Activated naive CD8-positive, alpha-beta T cell (primary cell): ENCODE measurements at regions not wholly inside any gene's neighbourhood (a gene's known extent, or its start where the extent isn't known, plus 50 kb on each side); places are given as distances from the start of the nearest gene placed in this dataset.
"Not testable (repeated sequence)": the region's sequence is repeated elsewhere in the genome, so short reads cannot be mapped to it uniquely, and the experiment has no call there.

ENCODE experiments used
- H3K27ac Mint-ChIP-seq: one replicate; pipeline ENCODE4 v1.8.0; 2021; ENCODE audit warnings: mixed read lengths
- H3K27me3 Mint-ChIP-seq: one replicate; pipeline ENCODE4 v1.8.0; 2021; ENCODE audit warnings: mixed read lengths
- H3K36me3 Mint-ChIP-seq: one replicate; pipeline ENCODE4 v1.8.0; 2021; ENCODE audit warnings: mixed read lengths
- H3K4me1 Mint-ChIP-seq: one replicate; pipeline ENCODE4 v1.8.0; 2021; ENCODE audit warnings: low read depth, mixed read lengths
- H3K4me3 Mint-ChIP-seq: one replicate; pipeline ENCODE4 v1.8.0; 2021; ENCODE audit warnings: mild to moderate bottlenecking, mixed read lengths
- H3K9me3 Mint-ChIP-seq: one replicate; pipeline ENCODE4 v1.8.0; 2021; ENCODE audit warnings: low read depth, mixed read lengths

- H3K27ac Mint-ChIP-seq, result no peak overlapping the region
- no peaks in the 10 kb centered on the region for H3K9me3 Mint-ChIP-seq
- H3K4me1 Mint-ChIP-seq, result no peaks in the 10 kb centered on the region
- no peaks in the 10 kb centered on the region for H3K36me3 Mint-ChIP-seq
- peaks cover 1% of the 10 kb centered on the region for H3K27me3 Mint-ChIP-seq
- no peak overlapping the region for H3K4me3 Mint-ChIP-seq
Observed at GRCh38 chr3:181920409-181920808, 208.7 kb downstream of the SOX2 start.

DNA sequence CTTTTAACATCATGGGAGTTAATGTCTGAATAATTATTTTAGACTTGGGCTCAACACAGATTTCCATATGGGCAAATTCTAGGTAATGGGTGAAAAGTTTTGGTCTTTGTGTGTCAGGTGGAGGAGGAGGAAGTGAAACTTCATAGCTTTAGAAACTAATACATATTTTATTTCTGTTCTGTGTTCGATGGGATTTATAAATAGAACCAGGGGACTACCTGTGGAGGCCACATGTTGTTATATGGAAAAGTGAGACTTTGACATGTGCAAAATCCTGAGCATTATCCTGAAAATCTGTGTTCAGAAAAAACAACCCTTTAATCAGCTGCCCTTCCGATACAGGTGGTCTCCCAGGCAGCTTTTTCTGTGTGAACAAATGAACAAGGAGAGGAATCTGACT lies 209.5 kb downstream of the SOX2 start:
- Mint-ChIP-seq H3K36me3 (no peaks in the 10 kb centered on the region), H3K9me3 (no peaks in the 10 kb centered on the region), H3K27ac (no peak overlapping the region), H3K4me3 (no peak overlapping the region), H3K4me1 (no peaks in the 10 kb centered on the region), H3K27me3 (peaks cover 1% of the 10 kb centered on the region)

GRCh38 chr3:181925841-181926240 lies 214.1 kb downstream of the SOX2 start:
- not testable (repeated sequence) for H3K4me3 Mint-ChIP-seq, H3K9me3 Mint-ChIP-seq, H3K4me1 Mint-ChIP-seq, H3K36me3 Mint-ChIP-seq, H3K27ac Mint-ChIP-seq, H3K27me3 Mint-ChIP-seq

DNA sequence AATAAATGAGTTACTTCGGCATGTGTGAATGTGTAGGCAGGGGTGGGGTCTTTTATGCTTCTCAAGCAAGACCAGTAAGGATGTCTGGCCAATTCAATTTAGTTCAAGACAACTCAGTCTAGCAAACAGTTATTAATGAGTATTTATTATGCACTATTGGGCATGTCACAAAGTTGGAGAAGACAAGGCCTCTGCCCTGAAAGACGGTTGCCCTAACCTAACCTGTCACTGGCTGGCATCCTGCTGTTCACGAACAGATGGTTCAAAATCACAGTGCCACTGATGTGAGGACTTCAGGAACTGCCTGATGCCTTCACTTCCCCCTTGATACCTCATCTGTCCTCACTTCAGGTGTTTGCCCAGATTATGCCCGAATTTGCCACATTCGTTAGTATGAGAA lies 217.8 kb downstream of the SOX2 start:
- H3K27me3 Mint-ChIP-seq, result no peaks in the 10 kb centered on the region
- no peaks in the 10 kb centered on the region for H3K9me3 Mint-ChIP-seq
- no peak overlapping the region for H3K4me3 Mint-ChIP-seq
- no peaks in the 10 kb centered on the region for H3K36me3 Mint-ChIP-seq
- H3K4me1 Mint-ChIP-seq, result no peaks in the 10 kb centered on the region
- H3K27ac Mint-ChIP-seq, result no peak overlapping the region

GRCh38 chr3:181930105-181930504 lies 218.4 kb downstream of the SOX2 start:
- Mint-ChIP-seq H3K27me3 (no peaks in the 10 kb centered on the region), H3K36me3 (no peaks in the 10 kb centered on the region), H3K4me1 (no peaks in the 10 kb centered on the region), H3K27ac (no peak overlapping the region), H3K9me3 (no peaks in the 10 kb centered on the region), H3K4me3 (no peak overlapping the region)

DNA sequence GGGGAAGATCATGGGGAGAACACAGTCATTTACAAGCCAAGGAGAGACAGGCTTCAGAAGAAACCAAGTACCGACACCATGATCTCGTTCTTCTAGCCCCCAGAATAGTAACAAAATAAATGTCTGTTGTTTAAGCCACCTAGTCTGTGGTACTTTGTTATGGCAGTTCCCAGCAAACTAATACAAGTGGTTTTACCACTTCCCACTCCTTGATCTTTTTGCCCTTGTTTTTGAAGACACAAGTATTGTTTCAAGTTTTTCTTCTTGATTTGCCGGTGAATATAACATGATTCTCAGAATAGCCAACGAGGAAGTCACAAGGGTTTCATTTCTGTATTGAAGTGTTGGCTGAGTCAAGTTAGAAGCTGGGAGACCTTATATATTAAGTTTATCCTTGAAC lies 220.3 kb downstream of the SOX2 start:
- Mint-ChIP-seq H3K27me3 (no peaks in the 10 kb centered on the region), H3K27ac (no peak overlapping the region), H3K9me3 (no peaks in the 10 kb centered on the region), H3K36me3 (no peaks in the 10 kb centered on the region), H3K4me3 (no peak overlapping the region), H3K4me1 (no peaks in the 10 kb centered on the region)

DNA sequence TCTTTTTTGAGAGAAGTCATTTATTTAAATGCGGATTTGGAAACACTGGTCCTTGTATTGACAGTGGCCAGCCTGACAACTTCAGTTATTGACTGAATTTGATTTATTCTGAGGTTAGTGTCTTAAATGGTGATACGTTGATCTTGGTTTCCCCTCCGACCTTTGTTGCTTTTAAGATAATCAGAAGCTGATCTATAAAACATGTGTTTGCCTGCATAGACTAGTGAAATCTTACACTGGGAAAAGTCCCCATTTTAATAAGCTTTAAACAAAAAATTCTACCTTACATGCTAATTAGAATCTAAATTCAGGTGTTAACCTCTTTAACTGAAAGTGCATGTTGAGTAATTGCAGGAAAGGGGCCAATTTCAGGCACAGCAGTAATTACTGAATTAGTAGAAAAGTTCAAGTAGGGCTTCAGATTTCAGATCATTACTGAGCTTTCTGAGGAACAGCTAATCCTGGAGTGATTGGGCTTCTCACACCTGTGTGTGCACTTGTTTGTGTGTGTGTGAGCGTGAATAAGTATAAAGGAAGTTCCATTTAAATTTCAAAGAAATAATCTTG lies 221.4 kb downstream of the SOX2 start:
- H3K36me3 Mint-ChIP-seq, result no peaks in the 10 kb centered on the region
- no peaks in the 10 kb centered on the region for H3K27me3 Mint-ChIP-seq
- H3K27ac Mint-ChIP-seq, result no peak overlapping the region
- no peak overlapping the region for H3K4me3 Mint-ChIP-seq
- H3K9me3 Mint-ChIP-seq, result no peaks in the 10 kb centered on the region
- H3K4me1 Mint-ChIP-seq, result no peaks in the 10 kb centered on the region

DNA sequence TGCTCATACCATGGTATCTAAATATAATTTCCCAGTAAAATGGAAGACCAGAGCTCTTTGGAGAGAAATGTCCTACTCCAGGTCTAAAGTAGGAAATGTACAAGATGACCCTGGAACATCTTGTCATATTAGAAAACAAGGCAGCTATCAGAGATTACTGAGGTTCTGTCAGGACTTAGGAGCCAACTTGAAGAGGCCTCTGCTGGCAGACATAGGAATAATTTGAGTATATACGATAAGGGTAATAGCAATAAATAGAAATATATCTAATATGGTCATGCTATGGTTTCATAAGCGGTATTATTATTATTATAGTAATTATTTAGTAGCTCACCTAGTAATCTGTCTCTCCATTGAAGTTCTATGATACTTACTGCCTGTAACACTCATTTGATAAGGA lies 224.2 kb downstream of the SOX2 start:
- H3K9me3 Mint-ChIP-seq, result no peaks in the 10 kb centered on the region
- no peak overlapping the region for H3K4me3 Mint-ChIP-seq
- no peak overlapping the region for H3K27ac Mint-ChIP-seq
- no peaks in the 10 kb centered on the region for H3K4me1 Mint-ChIP-seq
- H3K36me3 Mint-ChIP-seq, result no peaks in the 10 kb centered on the region
- no peaks in the 10 kb centered on the region for H3K27me3 Mint-ChIP-seq

GRCh38 chr3:181936774-181937173 lies 225.0 kb downstream of the SOX2 start:
- Mint-ChIP-seq H3K4me3 (no peak overlapping the region), H3K27ac (no peak overlapping the region)

DNA sequence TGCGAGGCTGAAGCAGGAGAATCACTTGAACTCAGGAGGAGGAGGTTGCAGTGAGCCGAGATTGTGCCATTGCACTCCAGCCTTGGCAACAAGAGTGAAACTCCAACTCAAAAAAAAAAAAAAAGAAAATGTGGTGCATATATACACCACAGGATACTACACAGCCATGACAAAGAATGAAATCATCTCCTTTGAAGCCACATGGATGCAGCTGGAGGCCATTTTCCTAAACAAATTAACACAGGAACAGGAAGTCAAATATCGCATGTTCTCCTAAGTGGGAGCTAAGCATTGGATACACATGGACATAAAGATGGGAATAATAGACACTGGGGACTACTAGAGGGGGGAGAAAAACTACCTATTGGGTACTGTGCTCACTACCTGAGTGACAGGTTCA lies 226.9 kb downstream of the SOX2 start:
- H3K36me3 Mint-ChIP-seq, H3K27ac Mint-ChIP-seq, H3K4me1 Mint-ChIP-seq, H3K9me3 Mint-ChIP-seq, H3K4me3 Mint-ChIP-seq, H3K27me3 Mint-ChIP-seq: not testable (repeated sequence)

More at GRCh38 chr3:181936774-181937173, 225.0 kb downstream of the SOX2 start:
- Mint-ChIP-seq H3K4me1 (no peaks in the 10 kb centered on the region), H3K36me3 (no peaks in the 10 kb centered on the region), H3K27me3 (no peaks in the 10 kb centered on the region), H3K9me3 (no peaks in the 10 kb centered on the region)

DNA sequence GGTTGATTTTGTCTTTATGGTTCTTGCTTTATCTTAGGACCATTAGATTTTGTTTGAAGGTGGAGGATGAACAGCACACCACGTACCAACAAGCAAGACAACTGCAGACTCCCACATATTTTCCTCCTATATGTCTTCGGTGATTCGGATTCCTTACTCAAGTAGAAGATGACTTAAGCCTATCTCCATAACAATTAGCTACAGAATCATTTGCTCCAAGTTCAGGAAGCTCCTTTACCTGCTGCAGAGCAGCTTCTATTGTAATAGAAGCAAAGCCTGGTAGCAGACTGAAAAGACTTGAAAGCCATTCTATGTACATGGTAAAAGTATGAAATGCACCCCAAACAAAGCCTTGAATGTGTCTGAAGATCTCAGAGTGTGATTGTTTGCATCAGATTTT lies 229.0 kb downstream of the SOX2 start:
- Mint-ChIP-seq H3K4me3 (no peak overlapping the region), H3K36me3 (no peaks in the 10 kb centered on the region), H3K4me1 (no peaks in the 10 kb centered on the region)

GRCh38 chr3:181941250-181941649 lies 229.5 kb downstream of the SOX2 start:
- no peak overlapping the region for H3K27ac Mint-ChIP-seq
- H3K4me1 Mint-ChIP-seq, result no peaks in the 10 kb centered on the region
- no peaks in the 10 kb centered on the region for H3K9me3 Mint-ChIP-seq
- peaks cover under 1% of the 10 kb centered on the region for H3K27me3 Mint-ChIP-seq
- H3K4me3 Mint-ChIP-seq, result no peak overlapping the region
- no peaks in the 10 kb centered on the region for H3K36me3 Mint-ChIP-seq

More for the DNA sequence above, 229.0 kb downstream of the SOX2 start:
- H3K27me3 Mint-ChIP-seq, result no peaks in the 10 kb centered on the region
- H3K9me3 Mint-ChIP-seq, result no peaks in the 10 kb centered on the region
- H3K27ac Mint-ChIP-seq, result no peak overlapping the region

DNA sequence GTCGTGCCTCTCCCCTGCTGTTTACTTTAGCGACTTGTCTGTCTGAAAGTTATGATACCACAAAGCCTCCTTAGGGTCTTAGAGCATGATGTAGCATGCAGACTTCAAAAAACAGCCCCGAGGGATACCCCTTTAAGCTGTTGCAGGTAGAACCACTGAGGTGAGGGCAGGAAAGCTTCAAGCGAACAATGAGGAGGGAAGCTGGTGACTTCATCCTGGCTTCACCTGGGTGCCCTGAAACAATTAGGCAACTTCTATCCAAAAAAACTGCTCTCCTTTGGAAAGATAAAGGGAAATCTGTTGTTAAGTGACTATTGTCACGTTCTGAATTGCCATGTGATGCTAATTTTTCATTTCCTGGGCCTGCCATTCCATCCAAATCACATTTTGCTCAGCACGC lies 231.6 kb downstream of the SOX2 start:
- Mint-ChIP-seq H3K9me3 (no peaks in the 10 kb centered on the region), H3K4me3 (no peak overlapping the region), H3K4me1 (no peaks in the 10 kb centered on the region), H3K27me3 (peaks cover 2% of the 10 kb centered on the region), H3K36me3 (no peaks in the 10 kb centered on the region), H3K27ac (no peak overlapping the region)

GRCh38 chr3:181947606-181948005 lies 235.9 kb downstream of the SOX2 start:
- no peak overlapping the region for H3K27ac Mint-ChIP-seq
- no peaks in the 10 kb centered on the region for H3K4me1 Mint-ChIP-seq
- no peak overlapping the region for H3K4me3 Mint-ChIP-seq
- peaks cover 2% of the 10 kb centered on the region for H3K27me3 Mint-ChIP-seq
- H3K9me3 Mint-ChIP-seq, result no peaks in the 10 kb centered on the region
- H3K36me3 Mint-ChIP-seq, result no peaks in the 10 kb centered on the region

GRCh38 chr3:181948286-181948685 lies 236.6 kb downstream of the SOX2 start:
- Mint-ChIP-seq H3K9me3 (no peaks in the 10 kb centered on the region), H3K36me3 (no peaks in the 10 kb centered on the region), H3K4me1 (no peaks in the 10 kb centered on the region), H3K4me3 (no peak overlapping the region), H3K27ac (no peak overlapping the region), H3K27me3 (peaks cover 2% of the 10 kb centered on the region)

GRCh38 chr3:181952221-181952620 lies 240.5 kb downstream of the SOX2 start:
- no peaks in the 10 kb centered on the region for H3K9me3 Mint-ChIP-seq
- no peaks in the 10 kb centered on the region for H3K27me3 Mint-ChIP-seq
- H3K4me1 Mint-ChIP-seq, result no peaks in the 10 kb centered on the region
- no peaks in the 10 kb centered on the region for H3K36me3 Mint-ChIP-seq
- no peak overlapping the region for H3K27ac Mint-ChIP-seq
- no peak overlapping the region for H3K4me3 Mint-ChIP-seq
